ENCODE measurements at regions not wholly inside any gene's neighbourhood (a gene's known extent, or its start where the extent isn't known, plus 50 kb on each side); places are given as distances from the start of the nearest gene placed in this dataset.

DNA sequence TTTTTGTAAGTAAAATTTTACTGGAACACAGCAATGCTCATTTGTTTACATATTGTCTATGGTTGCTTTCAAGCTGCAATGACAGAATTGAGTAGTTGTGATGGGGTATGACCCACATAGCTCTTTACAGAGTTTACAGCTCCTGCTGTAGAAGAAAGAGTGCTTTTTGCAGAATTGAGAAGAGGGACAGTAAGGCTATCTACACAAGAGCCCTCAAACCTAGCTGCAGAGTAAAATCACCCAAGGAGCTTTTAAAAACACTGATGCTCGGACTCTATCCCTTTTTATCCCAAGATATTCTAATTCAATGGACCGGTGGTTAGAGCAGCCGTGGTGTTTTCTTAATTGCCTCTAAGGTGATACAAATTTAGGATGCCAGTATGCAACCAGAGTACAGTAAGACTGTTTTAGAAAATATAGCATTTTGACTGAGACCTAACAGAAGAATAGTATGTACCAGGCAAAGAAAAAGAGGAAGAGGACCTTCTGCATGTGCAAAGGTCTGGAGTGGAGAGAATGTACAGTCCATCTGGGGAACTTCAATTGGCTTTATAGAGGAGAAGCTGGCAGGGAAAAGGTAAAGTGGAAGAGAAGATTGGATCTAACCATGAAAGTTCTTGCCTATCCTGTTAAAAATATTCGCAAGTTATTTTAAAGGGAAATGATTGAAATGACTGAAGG, 663.6 kb upstream of the CPEB2 start:
- TF ChIP-seq EZH2phosphoT487 (IDR thresholded peaks at IDR 0.05; ENCODE audit: low read length) (no peak), EZH2 (optimal IDR thresholded peaks at IDR 0.05; ENCODE audit: low read depth, low read length) (no peak), CTCF (IDR thresholded peaks at IDR 0.05; ENCODE audit: low read length) (no peak)
- H3K4me2 ChIP-seq (ENCODE audit: low read depth, low read length): no peak overlapping the region
- H3K4me3 ChIP-seq (ENCODE audit: low read length): no peak overlapping the region
- H3K79me2 ChIP-seq (ENCODE audit: low read length): no peaks in the 10 kb centered on the region
- no peaks in the 10 kb centered on the region for H4K20me1 ChIP-seq (ENCODE audit: insufficient read depth, low read length)
- no peaks in the 10 kb centered on the region for H3K9me3 ChIP-seq (replicated peaks; ENCODE audit: insufficient read depth, low read length)
- no peaks in the 10 kb centered on the region for H3F3A ChIP-seq (ENCODE audit: insufficient read depth, low read length)
- H3K27ac ChIP-seq (ENCODE audit: low read length): no peak overlapping the region
- no peak for DNase-seq
- no peaks in the 10 kb centered on the region for H3K9me2 ChIP-seq (replicated peaks; ENCODE audit: insufficient read depth, low read length)
- H2AFZ ChIP-seq (ENCODE audit: low read length): no peak overlapping the region
- no peak overlapping the region for H3K9ac ChIP-seq (ENCODE audit: low read length)
- H3K27me3 ChIP-seq (replicated peaks; ENCODE audit: insufficient read depth, low read length): no peaks in the 10 kb centered on the region
- H3K36me3 ChIP-seq (replicated peaks; ENCODE audit: insufficient read depth, low read length): no peaks in the 10 kb centered on the region
- no peaks in the 10 kb centered on the region for H3K4me1 ChIP-seq (ENCODE audit: low read length)

- H2AFZ ChIP-seq (ENCODE audit: low read length): no peak overlapping the region
- no peaks in the 10 kb centered on the region for H3K27me3 ChIP-seq (replicated peaks; ENCODE audit: insufficient read depth, low read length)
- no peaks in the 10 kb centered on the region for H3F3A ChIP-seq (ENCODE audit: insufficient read depth, low read length)
- TF ChIP-seq CTCF (IDR thresholded peaks at IDR 0.05; ENCODE audit: low read length): no peak
- TF ChIP-seq EZH2 (optimal IDR thresholded peaks at IDR 0.05; ENCODE audit: low read depth, low read length): no peak
- TF ChIP-seq EZH2phosphoT487 (IDR thresholded peaks at IDR 0.05; ENCODE audit: low read length): no peak
- DNase-seq: no peak
- H3K79me2 ChIP-seq (ENCODE audit: low read length): no peaks in the 10 kb centered on the region
- H3K9me2 ChIP-seq (replicated peaks; ENCODE audit: insufficient read depth, low read length): no peaks in the 10 kb centered on the region
- no peaks in the 10 kb centered on the region for H4K20me1 ChIP-seq (ENCODE audit: insufficient read depth, low read length)
- no peaks in the 10 kb centered on the region for H3K9me3 ChIP-seq (replicated peaks; ENCODE audit: insufficient read depth, low read length)
- H3K27ac ChIP-seq (ENCODE audit: low read length): no peak overlapping the region
- no peak overlapping the region for H3K4me3 ChIP-seq (ENCODE audit: low read length)
- H3K4me1 ChIP-seq (ENCODE audit: low read length): no peaks in the 10 kb centered on the region
- H3K4me2 ChIP-seq (ENCODE audit: low read depth, low read length): no peak overlapping the region
- no peaks in the 10 kb centered on the region for H3K36me3 ChIP-seq (replicated peaks; ENCODE audit: insufficient read depth, low read length)
- no peak overlapping the region for H3K9ac ChIP-seq (ENCODE audit: low read length)
These were observed 662.6 kb upstream of the CPEB2 start for GRCh38 chr4:14339715-14340114.

DNA sequence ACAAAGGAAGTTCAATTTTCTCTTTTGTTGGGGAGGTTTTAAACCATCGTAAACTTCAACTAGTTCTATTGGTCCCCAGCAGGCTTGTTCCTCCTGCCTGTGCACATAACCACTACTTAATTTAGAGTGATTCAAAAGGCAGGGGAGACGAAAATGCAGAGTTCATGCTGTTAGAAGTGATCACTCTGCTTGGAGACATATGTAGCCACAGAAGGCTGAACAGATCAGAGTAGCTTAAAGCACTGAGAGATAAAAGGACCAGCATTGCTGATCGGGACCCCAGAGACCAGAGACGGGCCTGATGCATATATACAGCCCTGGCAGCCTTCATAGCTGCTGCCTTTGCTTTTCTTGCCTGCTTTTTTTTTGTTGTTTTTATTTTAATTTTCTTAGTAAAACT, 662.0 kb upstream of the CPEB2 start:
- Histone ChIP-seq H3K9ac (ENCODE audit: low read length) (no peak overlapping the region), H3K27ac (ENCODE audit: low read length) (no peak overlapping the region), H3K9me2 (replicated peaks; ENCODE audit: insufficient read depth, low read length) (no peaks in the 10 kb centered on the region), H3K4me1 (ENCODE audit: low read length) (no peaks in the 10 kb centered on the region), H3K4me2 (ENCODE audit: low read depth, low read length) (no peak overlapping the region), H3K27me3 (replicated peaks; ENCODE audit: insufficient read depth, low read length) (no peaks in the 10 kb centered on the region), H2AFZ (ENCODE audit: low read length) (no peak overlapping the region), H4K20me1 (ENCODE audit: insufficient read depth, low read length) (no peaks in the 10 kb centered on the region), H3K79me2 (ENCODE audit: low read length) (no peaks in the 10 kb centered on the region), H3K36me3 (replicated peaks; ENCODE audit: insufficient read depth, low read length) (no peaks in the 10 kb centered on the region), H3K4me3 (ENCODE audit: low read length) (no peak overlapping the region), H3K9me3 (replicated peaks; ENCODE audit: insufficient read depth, low read length) (no peaks in the 10 kb centered on the region), H3F3A (ENCODE audit: insufficient read depth, low read length) (no peaks in the 10 kb centered on the region)
- no peak for TF ChIP-seq EZH2phosphoT487 (IDR thresholded peaks at IDR 0.05; ENCODE audit: low read length)
- no peak for TF ChIP-seq CTCF (IDR thresholded peaks at IDR 0.05; ENCODE audit: low read length)
- TF ChIP-seq EZH2 (optimal IDR thresholded peaks at IDR 0.05; ENCODE audit: low read depth, low read length): no peak
- DNase-seq: no peak

All from MM.1S (cell line).